Gastroesophageal sphincter (tissue), 3 donors: ENCODE measurements at regions not wholly inside any gene's neighbourhood (a gene's known extent, or its start where the extent isn't known, plus 50 kb on each side); places are given as distances from the start of the nearest gene placed in this dataset.

ENCODE experiments used
- CTCF ChIP-seq, 4 experiments: fragments of 200-600 bp in 2 of 4; fragments of 450-650 bp in 2 of 4; sonication (generic) in 1 of 4; IDR thresholded peaks; one replicate each; pipeline ENCODE4 v1.5.1; 2017 to 2019; ENCODE audit warnings: antibody characterized with exemption in 4 of 4, mild to moderate bottlenecking in 2 of 4, moderate library complexity in 2 of 4
- EP300 ChIP-seq: sonication (generic); formaldehyde crosslinking; IDR thresholded peaks from one replicate; pipeline ENCODE4 v1.6.1; 2017; ENCODE audit warnings: antibody characterized with exemption, mild to moderate bottlenecking
- POLR2A ChIP-seq, 2 donors: fragments of 450-650 bp; IDR thresholded peaks; one replicate each; pipeline ENCODE4 v1.6.1; 2017; ENCODE audit warnings: antibody characterized with exemption in 2 of 2, mild to moderate bottlenecking in 2 of 2, moderate library complexity in 1 of 2

GRCh38 chr4:34492414-34492813 is 1751.9 kb downstream of the ARAP2 start:
- TF ChIP-seq POLR2A (IDR thresholded peaks at IDR 0.05) (no peak), CTCF (IDR thresholded peaks at IDR 0.05) (no peak), EP300 (no peak)
